WTC11 (cell line): ENCODE measurements at regions not wholly inside any gene's neighbourhood (a gene's known extent, or its start where the extent isn't known, plus 50 kb on each side); places are given as distances from the start of the nearest gene placed in this dataset.

Experiments
- CREM ChIP-seq: sonication (generic); formaldehyde crosslinking; IDR thresholded peaks from 2 replicates; pipeline ENCODE4 v1.8.1; 2022; ENCODE audit warnings: mild to moderate bottlenecking, missing genetic modification reagents, moderate library complexity
- FOXK1 ChIP-seq: sonication (generic); formaldehyde crosslinking; IDR thresholded peaks from 2 replicates; pipeline ENCODE4 v1.8.0; 2022; ENCODE audit warnings: mild to moderate bottlenecking, moderate library complexity, missing genetic modification reagents
- TF ChIP-seq, protein P1 (sequence below): sonication (generic); formaldehyde crosslinking; conservative IDR thresholded peaks from 2 replicates; pipeline ENCODE4 v1.8.1; 2023; ENCODE audit warnings: mild to moderate bottlenecking, low read depth, missing genetic modification reagents, moderate library complexity

DNA sequence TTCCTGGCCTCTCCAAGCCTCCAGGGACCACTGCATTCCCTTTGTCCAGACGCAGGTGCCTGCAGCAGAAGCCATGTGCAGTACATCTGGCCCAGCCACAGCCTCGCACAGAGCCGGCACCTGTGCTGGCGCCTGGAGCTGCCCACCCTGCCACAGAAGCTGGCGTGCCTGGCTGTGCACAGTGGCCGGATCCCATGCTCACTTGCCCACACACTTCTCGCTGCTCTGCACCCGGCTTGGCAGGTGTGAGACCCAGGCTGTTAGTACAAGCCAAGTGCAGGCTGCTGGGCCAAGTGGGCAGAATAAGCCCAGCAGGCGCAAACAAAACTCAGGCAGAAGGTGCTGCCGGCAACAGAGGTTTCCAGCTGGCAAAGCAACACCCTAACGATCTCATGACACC, 124.5 kb upstream of the CCDC150 start:
- TF ChIP-seq CREM (CRISPR knock-in tag) (no peak), FOXK1 (CRISPR knock-in tag) (no peak)
- TF ChIP-seq, protein P1, sequence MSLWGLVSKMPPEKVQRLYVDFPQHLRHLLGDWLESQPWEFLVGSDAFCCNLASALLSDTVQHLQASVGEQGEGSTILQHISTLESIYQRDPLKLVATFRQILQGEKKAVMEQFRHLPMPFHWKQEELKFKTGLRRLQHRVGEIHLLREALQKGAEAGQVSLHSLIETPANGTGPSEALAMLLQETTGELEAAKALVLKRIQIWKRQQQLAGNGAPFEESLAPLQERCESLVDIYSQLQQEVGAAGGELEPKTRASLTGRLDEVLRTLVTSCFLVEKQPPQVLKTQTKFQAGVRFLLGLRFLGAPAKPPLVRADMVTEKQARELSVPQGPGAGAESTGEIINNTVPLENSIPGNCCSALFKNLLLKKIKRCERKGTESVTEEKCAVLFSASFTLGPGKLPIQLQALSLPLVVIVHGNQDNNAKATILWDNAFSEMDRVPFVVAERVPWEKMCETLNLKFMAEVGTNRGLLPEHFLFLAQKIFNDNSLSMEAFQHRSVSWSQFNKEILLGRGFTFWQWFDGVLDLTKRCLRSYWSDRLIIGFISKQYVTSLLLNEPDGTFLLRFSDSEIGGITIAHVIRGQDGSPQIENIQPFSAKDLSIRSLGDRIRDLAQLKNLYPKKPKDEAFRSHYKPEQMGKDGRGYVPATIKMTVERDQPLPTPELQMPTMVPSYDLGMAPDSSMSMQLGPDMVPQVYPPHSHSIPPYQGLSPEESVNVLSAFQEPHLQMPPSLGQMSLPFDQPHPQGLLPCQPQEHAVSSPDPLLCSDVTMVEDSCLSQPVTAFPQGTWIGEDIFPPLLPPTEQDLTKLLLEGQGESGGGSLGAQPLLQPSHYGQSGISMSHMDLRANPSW (CRISPR knock-in tag): no peak
